Ishikawa (cell line): ENCODE measurements at regions not wholly inside any gene's neighbourhood (a gene's known extent, or its start where the extent isn't known, plus 50 kb on each side); places are given as distances from the start of the nearest gene placed in this dataset.

ENCODE experiments used
- CREB1 ChIP-seq: IDR thresholded peaks from 2 replicates; pipeline ENCODE4 v1.6.1; 2012; ENCODE audit warnings: low read depth
- EGR1 ChIP-seq: IDR thresholded peaks from 2 replicates; pipeline ENCODE4 v1.6.1; 2012
- EP300 ChIP-seq: IDR thresholded peaks from 2 replicates; pipeline ENCODE4 v1.6.1; 2012; ENCODE audit warnings: borderline replicate concordance
- FOXM1 ChIP-seq: IDR thresholded peaks from 2 replicates; pipeline ENCODE4 v1.6.1; 2012; ENCODE audit warnings: low read depth, borderline replicate concordance
- RAD21 ChIP-seq: IDR thresholded peaks from 2 replicates; pipeline ENCODE4 v1.6.1; 2012; ENCODE audit warnings: low read depth
- REST ChIP-seq: IDR thresholded peaks from 2 replicates; pipeline ENCODE4 v1.6.1; 2012; ENCODE audit warnings: low read depth, mild to moderate bottlenecking
- TCF12 ChIP-seq: IDR thresholded peaks from 2 replicates; pipeline ENCODE4 v1.6.1; 2012; ENCODE audit warnings: low read depth
- YY1 ChIP-seq: IDR thresholded peaks from 2 replicates; pipeline ENCODE4 v1.6.1; 2012; ENCODE audit warnings: low read depth
- TF ChIP-seq, protein P1 (sequence below): IDR thresholded peaks from 2 replicates; pipeline ENCODE4 v1.6.1; 2012
- TF ChIP-seq, protein P2 (sequence below): IDR thresholded peaks from 2 replicates; pipeline ENCODE4 v1.6.1; 2012

GRCh38 chr5:39525271-39525670, 100.5 kb upstream of the DAB2 start:
- TF ChIP-seq, protein P1, sequence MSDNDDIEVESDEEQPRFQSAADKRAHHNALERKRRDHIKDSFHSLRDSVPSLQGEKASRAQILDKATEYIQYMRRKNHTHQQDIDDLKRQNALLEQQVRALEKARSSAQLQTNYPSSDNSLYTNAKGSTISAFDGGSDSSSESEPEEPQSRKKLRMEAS, result no peak
- TF ChIP-seq EP300 (no peak), YY1 (no peak), TCF12 (no peak), REST (no peak), CREB1 (no peak), EGR1 (no peak), FOXM1 (no peak), RAD21 (no peak)
- TF ChIP-seq, protein P2, sequence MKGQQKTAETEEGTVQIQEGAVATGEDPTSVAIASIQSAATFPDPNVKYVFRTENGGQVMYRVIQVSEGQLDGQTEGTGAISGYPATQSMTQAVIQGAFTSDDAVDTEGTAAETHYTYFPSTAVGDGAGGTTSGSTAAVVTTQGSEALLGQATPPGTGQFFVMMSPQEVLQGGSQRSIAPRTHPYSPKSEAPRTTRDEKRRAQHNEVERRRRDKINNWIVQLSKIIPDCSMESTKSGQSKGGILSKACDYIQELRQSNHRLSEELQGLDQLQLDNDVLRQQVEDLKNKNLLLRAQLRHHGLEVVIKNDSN, result no peak
